CD4-positive, CD25-positive, alpha-beta regulatory T cell (primary cell): ENCODE measurements at regions not wholly inside any gene's neighbourhood (a gene's known extent, or its start where the extent isn't known, plus 50 kb on each side); places are given as distances from the start of the nearest gene placed in this dataset.
"Not testable (repeated sequence)": the region's sequence is repeated elsewhere in the genome, so short reads cannot be mapped to it uniquely, and the experiment has no call there.

Experiments
- ATAC-seq, 2 donors: fragments of 150-1000 bp; cut with Tn5 transposase; one replicate each; pipeline ENCODE4 v1.10.0; 2021; ENCODE audit warnings: low read depth in 2 of 2, moderate number of reproducible peaks in 2 of 2, moderate library complexity in 1 of 2
- DNase-seq, 3 donors: peaks; one replicate each; pipeline versions ENCODE4 v3.0.0 to v3.0.0-alpha.2; 2012 to 2022; ENCODE audit warnings: mixed read lengths in 1 of 3
- H3K27ac ChIP-seq: one replicate; pipeline ENCODE4 v1.7.0; 2013; ENCODE audit warnings: mild to moderate bottlenecking, low read length; ENCODE audit not compliant: insufficient read depth, poor library complexity, severe bottlenecking
- H3K27me3 ChIP-seq: one replicate; pipeline ENCODE4 v1.7.0; 2013; ENCODE audit warnings: low read length; ENCODE audit not compliant: control insufficient read depth, insufficient read depth
- H3K36me3 ChIP-seq: one replicate; pipeline ENCODE4 v1.7.0; 2013; ENCODE audit warnings: mild to moderate bottlenecking, low read length, moderate library complexity; ENCODE audit not compliant: control insufficient read depth, insufficient read depth
- H3K4me1 ChIP-seq: 2 replicates; pipeline ENCODE4 v1.7.0; 2013; ENCODE audit warnings: mild to moderate bottlenecking, low read length; ENCODE audit not compliant: insufficient read depth, control insufficient read depth, poor library complexity, severe bottlenecking
- H3K4me3 ChIP-seq: one replicate; pipeline ENCODE4 v1.7.0; 2013; ENCODE audit warnings: low read depth, mild to moderate bottlenecking, low read length, moderate library complexity
- H3K9me3 ChIP-seq, 2 experiments: 1 replicate in 1 of 2; 2 replicates in 1 of 2; pipeline ENCODE4 v1.7.0; 2013; ENCODE audit warnings: low read length in 2 of 2, mild to moderate bottlenecking in 1 of 2, moderate library complexity in 1 of 2; ENCODE audit not compliant: control insufficient read depth in 2 of 2
- H3K27ac Mint-ChIP-seq, 3 donors: one replicate each; pipeline ENCODE4 v1.8.0; 2020 to 2022; ENCODE audit warnings: mild to moderate bottlenecking in 3 of 3, mixed read lengths in 3 of 3, moderate library complexity in 2 of 3
- H3K27me3 Mint-ChIP-seq: one replicate; pipeline ENCODE4 v1.8.0; 2022; ENCODE audit warnings: mild to moderate bottlenecking, mixed read lengths
- H3K36me3 Mint-ChIP-seq: one replicate; pipeline ENCODE4 v1.8.0; 2020; ENCODE audit warnings: mixed read lengths
- H3K4me1 Mint-ChIP-seq, 4 donors: one replicate each; pipeline ENCODE4 v1.8.0; 2020 to 2022; ENCODE audit warnings: mixed read lengths in 4 of 4, mild to moderate bottlenecking in 1 of 4
- H3K4me3 Mint-ChIP-seq, 4 donors: one replicate each; pipeline ENCODE4 v1.8.0; 2020 to 2022; ENCODE audit warnings: mild to moderate bottlenecking in 4 of 4, mixed read lengths in 4 of 4, moderate library complexity in 3 of 4
- H3K9me3 Mint-ChIP-seq, 7 donors: one replicate each; pipeline ENCODE4 v1.8.0; 2020 to 2022; ENCODE audit warnings: mixed read lengths in 7 of 7, mild to moderate bottlenecking in 3 of 7, moderate library complexity in 2 of 7

DNA sequence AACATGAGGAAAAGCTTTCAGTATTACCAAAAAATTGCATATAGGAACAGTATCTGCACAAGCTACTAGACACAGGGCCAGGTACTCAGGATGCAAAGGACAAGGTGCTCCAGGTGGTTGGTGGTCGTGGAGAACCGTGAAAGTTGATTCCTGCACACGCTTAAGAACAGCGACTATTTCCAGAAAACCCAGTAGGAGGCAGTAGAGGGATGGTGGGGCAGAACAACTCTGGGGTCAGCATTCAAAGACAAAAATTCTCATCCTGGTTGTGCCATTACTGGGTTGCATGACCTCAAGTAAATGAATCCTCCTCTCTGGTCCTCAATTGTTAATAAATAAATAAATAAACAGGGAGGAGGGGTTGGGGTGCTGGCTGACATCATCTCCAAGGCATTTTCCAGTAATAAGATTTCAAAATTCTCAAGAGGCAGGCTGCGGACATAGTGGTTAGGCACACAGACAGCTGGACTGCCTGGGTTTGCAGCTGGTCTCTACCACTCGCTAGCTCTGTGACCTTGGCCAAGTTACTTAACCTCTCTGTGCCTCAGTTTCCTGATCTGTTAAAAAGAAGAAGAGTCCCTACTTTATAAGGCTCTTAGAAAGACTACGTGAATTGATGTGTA lies 89.6 kb downstream of the ISX start:
- Histone ChIP-seq H3K9me3 (no peaks in the 10 kb centered on the region), H3K4me3 (no peak overlapping the region), H3K27ac (no peak overlapping the region), H3K36me3 (no peaks in the 10 kb centered on the region), H3K4me1 (no peaks in the 10 kb centered on the region), H3K27me3 (peaks cover 4% of the 10 kb centered on the region)
- peaks cover 0 to 3% (median 0%) of the 10 kb centered on the region in 7 donors for H3K9me3 Mint-ChIP-seq
- H3K27me3 Mint-ChIP-seq, result peaks cover 11% of the 10 kb centered on the region
- H3K36me3 Mint-ChIP-seq, result no peaks in the 10 kb centered on the region
- ATAC-seq (no peak), DNase-seq (no peak)
- H3K27ac Mint-ChIP-seq, result no peak overlapping the region
- H3K4me3 Mint-ChIP-seq, result no peak overlapping the region
- H3K4me1 Mint-ChIP-seq, result peaks cover 0 to 6% (median under 1%) of the 10 kb centered on the region in 4 donors

DNA sequence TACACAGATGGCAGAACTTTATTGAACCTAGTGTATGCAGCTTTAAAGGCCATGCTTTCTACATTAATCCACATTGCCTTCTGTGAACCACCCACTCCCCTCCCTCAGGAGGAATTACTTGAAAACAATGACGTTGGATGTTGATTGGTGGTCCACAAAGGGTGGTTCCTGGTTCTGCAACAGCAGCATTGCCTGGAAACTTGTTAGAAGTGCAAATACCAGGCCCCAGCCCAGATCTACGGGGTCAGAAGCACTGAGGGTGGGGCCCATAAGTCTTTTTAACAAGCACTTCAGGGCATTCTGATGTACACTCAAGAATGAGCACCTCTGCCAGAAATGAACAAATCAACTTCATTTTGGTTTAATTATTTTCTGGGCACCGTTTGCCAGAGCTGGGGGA lies 91.0 kb downstream of the ISX start:
- peaks cover 11% of the 10 kb centered on the region for H3K27me3 Mint-ChIP-seq
- Histone ChIP-seq H3K36me3 (no peaks in the 10 kb centered on the region), H3K4me1 (no peaks in the 10 kb centered on the region), H3K9me3 (no peaks in the 10 kb centered on the region), H3K27ac (no peak overlapping the region), H3K4me3 (no peak overlapping the region), H3K27me3 (peaks cover 4% of the 10 kb centered on the region)
- H3K4me1 Mint-ChIP-seq, result peaks cover 0 to 2% (median 0%) of the 10 kb centered on the region in 4 donors
- no peak for DNase-seq
- H3K27ac Mint-ChIP-seq, result no peak overlapping the region
- peaks cover 0 to 4% (median 0%) of the 10 kb centered on the region in 7 donors for H3K9me3 Mint-ChIP-seq
- H3K4me3 Mint-ChIP-seq, result no peak overlapping the region
- no peaks in the 10 kb centered on the region for H3K36me3 Mint-ChIP-seq
- ATAC-seq, result no peak

DNA sequence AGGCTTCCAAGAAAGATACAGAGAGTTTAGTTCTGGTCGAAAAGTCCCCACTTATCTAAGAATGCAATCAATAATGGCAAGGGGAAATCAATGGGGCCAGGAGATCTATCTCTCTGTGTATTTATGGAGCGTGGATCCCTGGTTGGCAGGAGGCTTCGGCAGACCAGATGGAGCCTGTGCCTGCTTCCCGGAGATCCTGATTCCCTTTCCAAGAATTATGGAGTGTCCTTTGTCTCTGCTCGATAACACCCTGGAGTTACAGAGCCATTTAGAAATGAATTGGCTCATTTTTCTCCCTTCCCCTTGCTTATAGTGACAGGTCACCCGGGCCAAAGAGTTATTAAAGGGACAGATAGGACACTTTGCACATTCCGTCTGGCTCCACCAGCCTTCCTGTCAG lies 92.4 kb downstream of the ISX start:
- Mint-ChIP-seq H3K4me3 (no peak overlapping the region), H3K27me3 (peaks cover 16% of the 10 kb centered on the region), H3K4me1 (peaks cover 0 to 2% (median 0%) of the 10 kb centered on the region in 4 donors), H3K9me3 (peaks cover 0 to 4% (median 0%) of the 10 kb centered on the region in 7 donors), H3K27ac (no peak overlapping the region), H3K36me3 (no peaks in the 10 kb centered on the region)
- Histone ChIP-seq H3K27ac (no peak overlapping the region), H3K27me3 (peaks cover 4% of the 10 kb centered on the region), H3K36me3 (no peaks in the 10 kb centered on the region), H3K4me3 (no peak overlapping the region), H3K4me1 (no peaks in the 10 kb centered on the region), H3K9me3 (no peaks in the 10 kb centered on the region)
- no peak for DNase-seq
- ATAC-seq, result no peak

DNA sequence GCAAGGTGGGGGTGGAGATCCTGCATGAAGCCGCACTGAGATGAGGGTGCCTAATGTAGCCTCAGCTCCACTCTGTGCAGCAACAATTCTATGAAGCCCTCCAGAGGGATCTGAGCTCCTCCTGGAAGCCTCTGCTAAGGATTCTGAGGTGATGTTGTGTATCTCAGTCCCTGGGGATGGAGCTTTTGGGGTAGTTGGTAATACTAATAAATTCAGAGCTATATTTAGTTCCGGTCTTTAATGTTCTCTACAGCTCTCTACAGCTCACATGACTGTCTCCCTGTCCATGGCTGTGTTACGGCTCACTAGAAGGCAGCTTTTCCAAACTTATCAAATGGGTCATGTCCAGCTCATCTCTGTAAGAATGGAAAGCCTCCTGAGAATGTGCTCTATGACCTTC lies 93.4 kb downstream of the ISX start:
- Mint-ChIP-seq H3K36me3 (no peaks in the 10 kb centered on the region), H3K4me1 (peaks cover 0 to 2% (median 0%) of the 10 kb centered on the region in 4 donors), H3K9me3 (peaks cover 0 to 4% (median 0%) of the 10 kb centered on the region in 7 donors), H3K27me3 (peaks cover 16% of the 10 kb centered on the region), H3K27ac (no peak overlapping the region), H3K4me3 (no peak overlapping the region)
- ATAC-seq (no peak), DNase-seq (no peak)
- no peak overlapping the region for H3K4me3 ChIP-seq
- no peak overlapping the region for H3K27ac ChIP-seq
- H3K4me1 ChIP-seq, result no peaks in the 10 kb centered on the region
- no peaks in the 10 kb centered on the region for H3K36me3 ChIP-seq
- no peaks in the 10 kb centered on the region for H3K9me3 ChIP-seq
- peaks cover 4% of the 10 kb centered on the region for H3K27me3 ChIP-seq

DNA sequence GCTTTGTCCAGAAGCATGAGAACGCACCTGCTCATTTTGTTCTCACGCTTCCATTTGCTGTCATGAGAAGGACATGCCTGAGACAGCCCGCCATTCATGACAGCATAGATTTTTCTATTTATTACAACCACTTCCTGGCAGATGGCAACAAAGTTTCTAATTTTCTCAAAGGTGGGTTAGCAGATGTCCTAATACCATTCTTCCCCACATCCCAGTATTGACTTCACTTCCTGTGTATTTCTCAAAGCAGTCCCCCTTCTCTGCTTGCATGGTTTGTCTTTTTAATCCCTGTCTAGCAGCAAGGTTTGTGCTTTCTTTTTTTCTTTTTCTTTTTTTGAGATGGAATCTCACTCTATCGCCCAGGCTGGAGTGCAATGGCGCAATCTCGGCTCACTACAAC lies 94.3 kb downstream of the ISX start:
- no peak overlapping the region for H3K27ac ChIP-seq
- H3K27me3 Mint-ChIP-seq, result peaks cover 23% of the 10 kb centered on the region
- H3K4me1 ChIP-seq, result no peaks in the 10 kb centered on the region
- no peak for DNase-seq
- H3K4me1 Mint-ChIP-seq, result no peaks in the 10 kb centered on the region
- no peak overlapping the region for H3K4me3 Mint-ChIP-seq
- H3K9me3 Mint-ChIP-seq, result peaks cover 0 to 4% (median 0%) of the 10 kb centered on the region in 7 donors
- H3K36me3 Mint-ChIP-seq, result no peaks in the 10 kb centered on the region
- H3K27ac Mint-ChIP-seq, result no peak overlapping the region
- H3K9me3 ChIP-seq, result no peaks in the 10 kb centered on the region
- no peak overlapping the region for H3K4me3 ChIP-seq
- H3K36me3 ChIP-seq, result no peaks in the 10 kb centered on the region
- no peak for ATAC-seq
- peaks cover 1% of the 10 kb centered on the region for H3K27me3 ChIP-seq

DNA sequence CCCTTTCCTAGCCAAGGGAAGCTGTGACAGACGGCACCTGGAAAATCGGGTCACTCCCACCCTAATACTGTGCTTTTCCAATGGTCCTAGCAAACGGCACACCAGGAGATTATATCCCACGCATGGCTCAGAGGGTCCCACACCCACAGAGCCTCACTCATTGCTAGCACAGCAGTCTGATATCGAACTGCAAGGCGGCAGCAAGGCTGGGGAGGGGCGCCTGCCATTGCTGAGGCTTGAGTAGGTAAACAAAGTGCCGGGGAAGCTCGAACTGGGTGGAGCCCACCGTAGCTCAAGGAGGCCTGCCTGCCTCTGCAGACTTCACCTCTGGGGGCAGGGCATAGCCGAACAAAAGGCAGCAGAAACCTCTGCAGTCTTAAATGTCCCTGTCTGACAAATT lies 91.4 kb upstream of the HMGXB4 start:
- not testable (repeated sequence) for H3K4me3 ChIP-seq, H3K27me3 ChIP-seq, H3K4me1 Mint-ChIP-seq, H3K36me3 ChIP-seq, H3K9me3 Mint-ChIP-seq, H3K4me1 ChIP-seq, H3K27ac ChIP-seq, H3K4me3 Mint-ChIP-seq, H3K9me3 ChIP-seq, H3K36me3 Mint-ChIP-seq, H3K27ac Mint-ChIP-seq, ATAC-seq, DNase-seq
- H3K27me3 Mint-ChIP-seq, result peaks cover 19% of the 10 kb centered on the region

DNA sequence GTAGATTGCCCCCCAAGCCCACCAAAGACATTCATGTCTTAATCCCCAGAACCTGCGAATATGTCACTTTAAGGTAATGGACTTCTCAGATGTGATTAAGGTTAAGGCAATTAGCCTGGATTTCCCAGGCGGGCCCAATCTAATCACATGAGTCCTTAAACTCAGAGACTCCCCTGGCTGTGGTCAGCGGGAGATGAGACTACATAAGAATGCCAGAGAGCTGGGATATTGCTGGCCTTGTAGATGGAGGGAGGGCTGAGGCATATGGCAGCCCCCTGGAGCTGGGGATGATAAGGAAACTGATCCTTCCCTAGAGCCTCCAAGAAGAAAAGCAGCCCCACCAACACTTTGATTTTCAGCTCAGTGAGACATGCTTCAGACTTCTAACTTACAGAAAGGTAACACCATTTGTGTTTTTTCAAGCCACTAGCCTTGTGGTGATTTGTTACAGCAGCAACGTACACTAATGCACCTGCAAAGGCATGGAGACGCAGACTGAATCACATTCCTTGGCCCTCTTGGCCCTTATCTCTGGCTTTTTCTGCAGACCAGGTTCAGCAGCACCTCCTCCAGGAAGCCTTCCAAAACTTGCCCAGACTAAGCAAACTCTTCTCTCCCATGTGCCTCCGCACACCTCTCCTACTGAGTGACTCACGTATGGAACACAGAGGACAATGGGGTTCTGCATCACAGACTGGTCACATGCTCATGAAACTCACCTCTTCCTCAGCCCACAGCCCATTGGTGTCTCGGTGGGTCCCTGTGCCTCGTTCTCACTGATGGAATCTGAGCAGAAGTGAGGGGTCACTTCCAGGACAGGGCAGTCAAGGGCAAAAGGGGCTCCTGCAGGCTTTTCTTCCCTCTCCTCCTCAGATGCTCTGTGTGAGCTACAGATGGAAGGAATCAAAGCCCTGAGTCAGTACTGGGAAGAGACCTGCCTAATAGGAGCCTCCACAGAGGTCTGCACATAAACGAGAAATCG lies 86.3 kb upstream of the HMGXB4 start:
- no peak for DNase-seq
- H3K4me3 Mint-ChIP-seq, result no peak overlapping the region

More for the DNA sequence above, 86.3 kb upstream of the HMGXB4 start:
- H3K9me3 ChIP-seq, result no peaks in the 10 kb centered on the region
- Mint-ChIP-seq H3K27me3 (no peaks in the 10 kb centered on the region), H3K9me3 (peaks cover 0 to 1% (median 0%) of the 10 kb centered on the region in 7 donors), H3K36me3 (no peaks in the 10 kb centered on the region), H3K27ac (no peak overlapping the region), H3K4me1 (no peaks in the 10 kb centered on the region)
- no peaks in the 10 kb centered on the region for H3K4me1 ChIP-seq
- no peak overlapping the region for H3K4me3 ChIP-seq
- no peaks in the 10 kb centered on the region for H3K36me3 ChIP-seq
- H3K27me3 ChIP-seq, result peaks cover 3% of the 10 kb centered on the region
- H3K27ac ChIP-seq, result no peak overlapping the region
- no peak for ATAC-seq
